AG09319 (cell line): ENCODE measurements at regions not wholly inside any gene's neighbourhood (a gene's known extent, or its start where the extent isn't known, plus 50 kb on each side); places are given as distances from the start of the nearest gene placed in this dataset.

Experiments used
- DNase-seq: peaks from one replicate; pipeline ENCODE4 v3.0.0-alpha.2; 2010; ENCODE audit warnings: low read depth; ENCODE audit errors: extremely low read depth
- TF ChIP-seq, protein P1 (sequence below): IDR thresholded peaks from 2 replicates; pipeline ENCODE4 v1.5.1; 2011; ENCODE audit warnings: low read depth, mild to moderate bottlenecking, inconsistent platforms, low read length, moderate library complexity

DNA sequence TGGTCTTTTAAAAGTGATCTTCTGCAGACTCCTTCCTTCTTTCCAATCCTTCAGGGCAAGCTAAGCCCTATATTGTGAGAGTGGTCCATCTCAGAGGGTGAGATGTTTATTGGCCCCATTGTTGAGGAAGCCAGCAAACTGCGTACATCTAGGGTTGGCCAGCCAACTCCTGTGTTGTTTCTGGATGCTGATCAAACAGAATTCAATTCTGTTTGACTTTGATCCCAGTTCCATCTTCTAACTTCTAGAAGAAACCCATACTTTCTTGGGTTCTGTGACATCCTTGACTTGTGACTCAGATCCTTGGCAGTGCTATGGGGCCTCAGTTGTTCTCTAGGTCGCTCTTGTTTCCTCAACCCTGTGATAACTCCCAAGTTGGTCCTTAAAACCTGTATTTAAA is 116.2 kb downstream of the LSMEM1 start:
- DNase-seq, result no peak
- TF ChIP-seq, protein P1, sequence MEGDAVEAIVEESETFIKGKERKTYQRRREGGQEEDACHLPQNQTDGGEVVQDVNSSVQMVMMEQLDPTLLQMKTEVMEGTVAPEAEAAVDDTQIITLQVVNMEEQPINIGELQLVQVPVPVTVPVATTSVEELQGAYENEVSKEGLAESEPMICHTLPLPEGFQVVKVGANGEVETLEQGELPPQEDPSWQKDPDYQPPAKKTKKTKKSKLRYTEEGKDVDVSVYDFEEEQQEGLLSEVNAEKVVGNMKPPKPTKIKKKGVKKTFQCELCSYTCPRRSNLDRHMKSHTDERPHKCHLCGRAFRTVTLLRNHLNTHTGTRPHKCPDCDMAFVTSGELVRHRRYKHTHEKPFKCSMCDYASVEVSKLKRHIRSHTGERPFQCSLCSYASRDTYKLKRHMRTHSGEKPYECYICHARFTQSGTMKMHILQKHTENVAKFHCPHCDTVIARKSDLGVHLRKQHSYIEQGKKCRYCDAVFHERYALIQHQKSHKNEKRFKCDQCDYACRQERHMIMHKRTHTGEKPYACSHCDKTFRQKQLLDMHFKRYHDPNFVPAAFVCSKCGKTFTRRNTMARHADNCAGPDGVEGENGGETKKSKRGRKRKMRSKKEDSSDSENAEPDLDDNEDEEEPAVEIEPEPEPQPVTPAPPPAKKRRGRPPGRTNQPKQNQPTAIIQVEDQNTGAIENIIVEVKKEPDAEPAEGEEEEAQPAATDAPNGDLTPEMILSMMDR, result no peak

DNA sequence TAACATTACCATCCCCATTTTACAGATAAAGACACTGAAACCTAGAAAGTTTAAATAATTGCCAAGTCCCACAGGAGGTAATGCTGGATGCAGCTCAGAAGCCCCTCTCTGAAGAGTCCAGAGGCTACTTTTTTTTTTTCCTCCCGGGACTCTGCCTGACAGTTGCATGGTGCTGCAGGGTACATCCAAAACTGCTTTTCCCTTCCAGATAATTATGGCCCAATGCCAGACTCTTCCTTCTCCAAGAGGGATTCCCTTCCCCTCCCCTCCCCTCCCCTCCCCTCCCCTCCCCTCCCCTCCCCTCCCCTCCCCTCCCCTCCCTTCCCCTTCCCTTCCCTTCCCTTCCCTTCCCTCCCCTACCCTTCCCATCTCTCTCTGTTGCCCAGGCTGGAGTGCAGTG is 122.9 kb downstream of the LSMEM1 start:
- no peak for DNase-seq
- TF ChIP-seq, protein P1, result no peak

DNA sequence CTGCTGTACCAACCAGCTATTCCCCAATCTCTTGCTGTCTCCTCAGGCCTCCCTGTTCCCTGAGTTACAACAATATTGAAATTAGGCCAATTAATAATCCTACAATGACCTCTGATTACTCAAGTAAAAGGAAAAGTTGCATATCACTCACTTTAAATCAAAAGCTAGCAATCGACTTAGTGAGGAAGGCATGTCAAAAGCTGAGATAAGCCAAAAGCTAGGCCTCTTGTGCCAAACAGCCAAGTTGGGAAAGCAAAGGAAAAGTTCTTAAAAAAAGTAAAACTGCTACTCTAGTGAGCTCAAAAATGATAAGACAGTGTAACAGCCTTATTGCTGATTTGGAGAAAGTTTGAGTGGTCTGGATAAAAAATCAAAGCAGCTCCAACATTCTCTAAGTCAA is 129.8 kb downstream of the LSMEM1 start:
- TF ChIP-seq, protein P1, result no peak
- no peak for DNase-seq

DNA sequence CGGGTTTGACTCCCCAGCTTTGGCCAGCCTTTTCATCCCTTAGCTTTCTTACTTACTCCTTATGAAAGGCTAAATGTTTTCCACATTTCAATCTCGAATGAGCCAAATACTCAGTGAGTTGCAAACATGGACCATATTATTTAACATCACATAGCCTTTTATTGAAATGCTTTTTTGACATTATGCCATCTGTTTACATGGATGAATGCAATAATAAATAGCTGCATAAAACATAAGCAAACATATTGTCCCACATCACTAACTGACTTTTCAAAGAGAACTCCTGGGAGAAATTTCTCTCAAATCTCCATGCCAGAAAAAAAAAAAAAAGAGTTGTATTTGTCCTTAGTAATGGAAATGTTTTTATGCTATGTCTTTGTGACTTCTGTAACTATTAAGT is 134.9 kb downstream of the LSMEM1 start:
- TF ChIP-seq, protein P1, result no peak
- DNase-seq, result no peak

DNA sequence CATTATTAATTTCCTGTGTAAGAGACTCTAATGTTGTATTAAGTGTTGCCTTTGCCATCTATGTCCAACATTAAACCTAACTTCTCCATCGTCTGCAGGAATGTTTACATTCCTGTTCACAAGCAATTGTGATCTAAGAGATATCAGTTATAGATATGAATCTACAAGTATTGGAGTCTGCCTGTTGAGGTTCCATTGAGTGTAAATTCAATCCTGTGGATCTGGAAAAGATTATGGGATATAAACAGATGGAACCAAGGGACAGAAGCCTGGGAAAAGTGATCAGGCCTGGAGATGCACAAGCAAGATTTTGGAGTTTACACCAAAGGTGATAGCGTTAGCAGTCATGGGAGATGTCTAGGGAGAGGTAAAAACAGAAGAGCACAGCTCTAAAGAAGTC is 135.5 kb downstream of the LSMEM1 start:
- TF ChIP-seq, protein P1, result no peak
- no peak for DNase-seq

DNA sequence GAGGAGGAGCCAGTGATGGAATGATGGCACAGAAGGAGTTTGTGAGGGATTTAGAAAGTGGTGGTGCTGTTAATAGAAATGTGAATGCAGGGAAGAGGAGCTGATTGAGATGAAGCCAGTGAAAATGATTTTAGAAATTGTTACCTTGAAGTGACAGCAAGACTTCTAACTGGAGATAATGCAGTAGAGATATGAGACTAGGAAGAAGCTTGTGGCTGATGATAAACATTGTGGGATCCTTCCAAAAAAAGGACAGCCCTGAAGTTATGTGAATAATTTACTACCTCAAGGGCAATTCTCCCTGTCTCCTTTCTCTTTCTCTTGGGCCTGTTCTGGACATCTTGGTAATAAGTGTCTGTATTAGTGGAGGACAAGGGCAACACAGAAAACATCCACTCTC is 138.6 kb downstream of the LSMEM1 start:
- DNase-seq, result no peak
- TF ChIP-seq, protein P1, result no peak

DNA sequence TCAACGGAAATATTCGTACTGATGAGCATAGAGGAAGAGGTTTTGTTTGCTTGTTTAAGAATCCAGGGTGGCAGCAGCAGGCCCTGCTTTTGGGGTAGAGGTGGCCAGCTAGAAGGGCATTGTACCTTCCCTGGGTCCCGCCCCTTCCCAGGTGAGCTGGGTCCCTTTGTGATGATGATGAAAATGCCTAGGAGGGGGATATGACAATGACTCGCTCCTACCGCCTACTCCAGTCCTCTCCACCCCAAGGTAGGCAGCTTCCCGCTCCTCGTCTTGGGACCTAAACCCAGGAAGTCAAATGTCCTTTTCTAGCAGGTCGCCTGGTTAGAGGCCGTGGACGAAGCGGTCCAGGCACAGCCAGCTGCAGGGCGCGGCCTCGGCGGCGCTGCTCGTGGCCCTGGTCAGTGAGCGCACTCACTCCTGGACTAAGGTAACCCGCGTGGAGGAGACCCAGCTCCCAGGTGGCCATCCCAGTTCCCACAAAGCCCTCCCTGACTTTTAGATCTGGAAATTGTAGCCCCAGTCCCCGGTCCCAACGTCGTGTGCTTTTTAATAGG is 141.4 kb downstream of the LSMEM1 start:
- TF ChIP-seq, protein P1, result no peak
- no peak for DNase-seq
